GM12878 (cell line): ENCODE measurements at regions not wholly inside any gene's neighbourhood (a gene's known extent, or its start where the extent isn't known, plus 50 kb on each side); places are given as distances from the start of the nearest gene placed in this dataset.

ENCODE experiments used
- ATAC-seq: fragments of 200-7000 bp; cut with Tn5 transposase; 3 replicates; pipeline ENCODE4 v1.9.1; 2020; ENCODE audit warnings: mild to moderate bottlenecking, moderate library complexity
- BruUV-seq: library from RNA; stranded (reverse); fragments of 400-500 nt; replicated peaks from 2 replicates; lab custom pipeline; 2021; lab: Mats Ljungman, UMichigan
- CTCF ChIA-PET: fragments of 300-600 bp; sonication (Branson Sonifier 250); formaldehyde crosslinking; extraction: SDS; loops from one replicate; lab custom pipeline; 2021; ENCODE audit warnings: inconsistent platforms; lab: Yijun Ruan, JAX
- POLR2A ChIA-PET: fragments of 350-600 bp; formaldehyde crosslinking; extraction: SDS; loops from one replicate; lab custom pipeline; 2021; ENCODE audit warnings: inconsistent platforms; lab: Charles Lee
- RAD21 ChIA-PET: fragments of 300-600 bp; sonication (Branson Sonifier 250); formaldehyde crosslinking; loops from one replicate; lab custom pipeline; 2023; ENCODE audit warnings: antibody characterized with exemption; ENCODE audit not compliant: unreplicated experiment; lab: Charles Lee
- SMC1A ChIA-PET: fragments of 300-600 bp; sonication (Branson Sonifier 250); formaldehyde crosslinking; loops from one replicate; lab custom pipeline; 2023; ENCODE audit not compliant: unreplicated experiment, uncharacterized antibody; lab: Charles Lee
- DNase-seq: peaks from one replicate; pipeline ENCODE4 v3.0.0-alpha.2; 2011; ENCODE audit warnings: low read depth, low spot score
- FAIRE-seq: peaks from 3 replicates; lab custom pipeline; 2011; peaks lifted over from hg19 to GRCh38; lab: Jason Lieb, UNC
- H2AFZ ChIP-seq: 2 replicates; pipeline ENCODE4 v1.6.0; 2011; ENCODE audit warnings: low read depth, low read length, control low read depth; ENCODE audit not compliant: control insufficient read depth
- H3K27ac ChIP-seq: 2 replicates; pipeline ENCODE4 v1.5.1; 2011; ENCODE audit warnings: control low read depth; ENCODE audit not compliant: control insufficient read depth, insufficient read depth
- H3K27me3 ChIP-seq, 2 experiments: replicated peaks in 1 of 2; 2 replicates each; pipeline versions ENCODE4 v1.6.0 to v1.6.1; 2011; ENCODE audit warnings: low read length in 1 of 2; ENCODE audit not compliant: control insufficient read depth in 2 of 2, insufficient read depth in 2 of 2
- H3K36me3 ChIP-seq, 2 experiments: 2 replicates each; pipeline ENCODE4 v1.5.1; 2011; ENCODE audit warnings: low read length in 1 of 2; ENCODE audit not compliant: control insufficient read depth in 2 of 2, insufficient read depth in 2 of 2
- H3K4me1 ChIP-seq: 2 replicates; pipeline ENCODE4 v1.6.1; 2011; ENCODE audit warnings: mild to moderate bottlenecking, low read length, moderate library complexity, mixed read lengths; ENCODE audit not compliant: control insufficient read depth, insufficient read depth
- H3K4me2 ChIP-seq: 2 replicates; pipeline ENCODE4 v1.6.0; 2011; ENCODE audit warnings: control low read depth; ENCODE audit not compliant: control insufficient read depth, insufficient read depth
- H3K4me3 ChIP-seq: fragments of 200-600 bp; sonication (generic); 2 replicates; pipeline ENCODE4 v1.5.1; 2016
- H3K79me2 ChIP-seq: 2 replicates; pipeline ENCODE4 v1.6.0; 2011; ENCODE audit warnings: low read length; ENCODE audit not compliant: control insufficient read depth, insufficient read depth
- H3K9ac ChIP-seq: 2 replicates; pipeline ENCODE4 v1.8.0; 2011; ENCODE audit warnings: low read length, control low read depth, mixed read lengths; ENCODE audit not compliant: control insufficient read depth, insufficient read depth
- H3K9me3 ChIP-seq: replicated peaks from 3 replicates; pipeline ENCODE4 v1.5.1; 2011; ENCODE audit warnings: mild to moderate bottlenecking, low read length; ENCODE audit not compliant: control insufficient read depth, insufficient read depth
- H4K20me1 ChIP-seq: 2 replicates; pipeline ENCODE4 v1.6.0; 2011; ENCODE audit not compliant: control insufficient read depth, insufficient read depth
- BHLHE40 ChIP-seq, 2 experiments: fragments of 450-650 bp in 1 of 2; IDR thresholded peaks; 2 replicates each; pipeline ENCODE4 v1.6.1; 2011 to 2017; ENCODE audit warnings: low read depth in 2 of 2, borderline replicate concordance in 1 of 2, improper control_type of control experiment in 1 of 2, low read length in 1 of 2, mild to moderate bottlenecking in 1 of 2
- CBX3 ChIP-seq: fragments of 200-600 bp; sonication (generic); IDR thresholded peaks from 2 replicates; pipeline ENCODE4 v1.6.1; 2016; ENCODE audit warnings: low read depth, borderline replicate concordance
- CREM ChIP-seq: IDR thresholded peaks from 2 replicates; pipeline ENCODE4 v1.6.1; 2014; ENCODE audit warnings: antibody characterized with exemption, low read depth
- EED ChIP-seq: sonication (generic); IDR thresholded peaks from 2 replicates; pipeline ENCODE4 v1.6.1; 2016; ENCODE audit warnings: antibody characterized with exemption, low read depth
- HCFC1 ChIP-seq: fragments of 150-350 bp; IDR thresholded peaks from 2 replicates; pipeline ENCODE4 v1.6.1; 2014; ENCODE audit warnings: low read length
- MLLT1 ChIP-seq: fragments of 450-650 bp; IDR thresholded peaks from 2 replicates; pipeline ENCODE4 v1.6.1; 2016; ENCODE audit warnings: mild to moderate bottlenecking
- SKIL ChIP-seq: fragments of 450-650 bp; IDR thresholded peaks from 2 replicates; pipeline ENCODE4 v1.6.1; 2017; ENCODE audit warnings: mild to moderate bottlenecking, low read depth, inconsistent platforms; ENCODE audit not compliant: poor library complexity, severe bottlenecking
- YBX1 ChIP-seq: fragments of 450-650 bp; IDR thresholded peaks from 2 replicates; pipeline ENCODE4 v1.6.1; 2016; ENCODE audit warnings: antibody characterized with exemption
- in situ Hi-C: fragments of 300-500 bp; cut with MboI; formaldehyde crosslinking; loops from 9 replicates; pipeline ENCODE4 v1.14.3; 2018; ENCODE audit warnings: mixed read lengths
- intact Hi-C: fragments of 100-400 bp; cut with micrococcal nuclease; formaldehyde crosslinking; loops from one replicate; pipeline ENCODE4 v1.14.2; 2022; ENCODE audit not compliant: unreplicated experiment
- TF ChIP-seq, protein P1 (sequence below): fragments of 450-650 bp; formaldehyde crosslinking; IDR thresholded peaks from 2 replicates; pipeline ENCODE4 v1.4.0; 2020; ENCODE audit warnings: mild to moderate bottlenecking, moderate library complexity
- TF ChIP-seq, protein P2 (sequence below): fragments of 450-650 bp; IDR thresholded peaks from 2 replicates; pipeline ENCODE4 v1.6.1; 2016; ENCODE audit warnings: mild to moderate bottlenecking
- TF ChIP-seq, protein P3 (sequence below): IDR thresholded peaks from 2 replicates; pipeline ENCODE4 v1.6.1; 2011; ENCODE audit warnings: borderline replicate concordance, low read depth, mild to moderate bottlenecking, moderate library complexity, low read length; ENCODE audit not compliant: insufficient read depth, poor library complexity, severe bottlenecking

GRCh38 chr1:110727246-110727645 lies 52.5 kb upstream of the KCNA3 start (continued):
- TF ChIP-seq, protein P1, sequence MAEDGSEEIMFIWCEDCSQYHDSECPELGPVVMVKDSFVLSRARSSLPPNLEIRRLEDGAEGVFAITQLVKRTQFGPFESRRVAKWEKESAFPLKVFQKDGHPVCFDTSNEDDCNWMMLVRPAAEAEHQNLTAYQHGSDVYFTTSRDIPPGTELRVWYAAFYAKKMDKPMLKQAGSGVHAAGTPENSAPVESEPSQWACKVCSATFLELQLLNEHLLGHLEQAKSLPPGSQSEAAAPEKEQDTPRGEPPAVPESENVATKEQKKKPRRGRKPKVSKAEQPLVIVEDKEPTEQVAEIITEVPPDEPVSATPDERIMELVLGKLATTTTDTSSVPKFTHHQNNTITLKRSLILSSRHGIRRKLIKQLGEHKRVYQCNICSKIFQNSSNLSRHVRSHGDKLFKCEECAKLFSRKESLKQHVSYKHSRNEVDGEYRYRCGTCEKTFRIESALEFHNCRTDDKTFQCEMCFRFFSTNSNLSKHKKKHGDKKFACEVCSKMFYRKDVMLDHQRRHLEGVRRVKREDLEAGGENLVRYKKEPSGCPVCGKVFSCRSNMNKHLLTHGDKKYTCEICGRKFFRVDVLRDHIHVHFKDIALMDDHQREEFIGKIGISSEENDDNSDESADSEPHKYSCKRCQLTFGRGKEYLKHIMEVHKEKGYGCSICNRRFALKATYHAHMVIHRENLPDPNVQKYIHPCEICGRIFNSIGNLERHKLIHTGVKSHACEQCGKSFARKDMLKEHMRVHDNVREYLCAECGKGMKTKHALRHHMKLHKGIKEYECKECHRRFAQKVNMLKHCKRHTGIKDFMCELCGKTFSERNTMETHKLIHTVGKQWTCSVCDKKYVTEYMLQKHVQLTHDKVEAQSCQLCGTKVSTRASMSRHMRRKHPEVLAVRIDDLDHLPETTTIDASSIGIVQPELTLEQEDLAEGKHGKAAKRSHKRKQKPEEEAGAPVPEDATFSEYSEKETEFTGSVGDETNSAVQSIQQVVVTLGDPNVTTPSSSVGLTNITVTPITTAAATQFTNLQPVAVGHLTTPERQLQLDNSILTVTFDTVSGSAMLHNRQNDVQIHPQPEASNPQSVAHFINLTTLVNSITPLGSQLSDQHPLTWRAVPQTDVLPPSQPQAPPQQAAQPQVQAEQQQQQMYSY (CRISPR knock-in tag): no peak
- TF ChIP-seq, all 136 proteins: peak for 0

GRCh38 chr1:110726755-110727154 lies 52.0 kb upstream of the KCNA3 start:
- in situ Hi-C loops: no loop called here
- RAD21 ChIA-PET: interaction anchor here (1.0 to 2.6 kb wide), 4 partner anchors 39 to 92 kb away, joined by 3 to 13 read pairs (median 4); no protein-coding TSS in a partner anchor
- H3K4me2 ChIP-seq: peak overlapping the region; percentile 65
- SMC1A ChIA-PET: interaction anchor here (0.6 to 2.1 kb wide), 14 partner anchors 8 to 638 kb away, joined by 3 to 16 read pairs (median 4); no protein-coding TSS in a partner anchor
- BruUV-seq: no TSS peak
- intact Hi-C loops: loop anchor here (2.0 kb wide), 1 partner anchor 96 kb away; no protein-coding TSS in a partner anchor
- H2AFZ ChIP-seq: peak overlapping the region; percentile 18
- peak overlapping the region; percentile 60 for H3K27ac ChIP-seq
- H3K9ac ChIP-seq: no peak overlapping the region
- FAIRE-seq: peak; percentile 81
- DNase-seq: peak; percentile 57
- peaks cover 24% of the 10 kb centered on the region for H3K4me1 ChIP-seq
- peak; percentile 96 for ATAC-seq
- POLR2A ChIA-PET: interaction anchor here (1.1 to 1.4 kb wide), 2 partner anchors 14 to 24 kb away, joined by 3 to 4 read pairs; no protein-coding TSS in a partner anchor
- no peaks in the 10 kb centered on the region for H3K27me3 ChIP-seq
- no peaks in the 10 kb centered on the region for H3K9me3 ChIP-seq
- H3K36me3 ChIP-seq: no peaks in the 10 kb centered on the region
- CTCF ChIA-PET: interaction anchor here (0.7 to 2.2 kb wide), 6 partner anchors 38 to 108 kb away, joined by 3 to 8 read pairs (median 4); no protein-coding TSS in a partner anchor
- H4K20me1 ChIP-seq: no peaks in the 10 kb centered on the region
- peak overlapping the region; percentile 66; the same call in 1 of the 2 replicates for H3K4me3 ChIP-seq
- no peaks in the 10 kb centered on the region for H3K79me2 ChIP-seq
- TF ChIP-seq EED (no peak), YBX1 (no peak), BHLHE40 (IDR thresholded peaks at IDR 0.05; ENCODE audit: borderline replicate concordance in 1 of 2, low read depth in 2 of 2, low read length in 1 of 2) (peak in 1 of 2 experiments; percentile 51; a peak in 1 of 4 replicates), HCFC1 (no peak), SKIL (no peak), MLLT1 (0 out of 2 replicates have a peak, but pooled peaks have one; percentile 23), CBX3 (no peak), CREM (0 out of 2 replicates have a peak, but pooled peaks have one; percentile 17)
- TF ChIP-seq, protein P2, sequence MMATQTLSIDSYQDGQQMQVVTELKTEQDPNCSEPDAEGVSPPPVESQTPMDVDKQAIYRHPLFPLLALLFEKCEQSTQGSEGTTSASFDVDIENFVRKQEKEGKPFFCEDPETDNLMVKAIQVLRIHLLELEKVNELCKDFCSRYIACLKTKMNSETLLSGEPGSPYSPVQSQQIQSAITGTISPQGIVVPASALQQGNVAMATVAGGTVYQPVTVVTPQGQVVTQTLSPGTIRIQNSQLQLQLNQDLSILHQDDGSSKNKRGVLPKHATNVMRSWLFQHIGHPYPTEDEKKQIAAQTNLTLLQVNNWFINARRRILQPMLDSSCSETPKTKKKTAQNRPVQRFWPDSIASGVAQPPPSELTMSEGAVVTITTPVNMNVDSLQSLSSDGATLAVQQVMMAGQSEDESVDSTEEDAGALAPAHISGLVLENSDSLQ: peak; percentile 20; the same call in 1 of the 2 replicates
- TF ChIP-seq, protein P3, sequence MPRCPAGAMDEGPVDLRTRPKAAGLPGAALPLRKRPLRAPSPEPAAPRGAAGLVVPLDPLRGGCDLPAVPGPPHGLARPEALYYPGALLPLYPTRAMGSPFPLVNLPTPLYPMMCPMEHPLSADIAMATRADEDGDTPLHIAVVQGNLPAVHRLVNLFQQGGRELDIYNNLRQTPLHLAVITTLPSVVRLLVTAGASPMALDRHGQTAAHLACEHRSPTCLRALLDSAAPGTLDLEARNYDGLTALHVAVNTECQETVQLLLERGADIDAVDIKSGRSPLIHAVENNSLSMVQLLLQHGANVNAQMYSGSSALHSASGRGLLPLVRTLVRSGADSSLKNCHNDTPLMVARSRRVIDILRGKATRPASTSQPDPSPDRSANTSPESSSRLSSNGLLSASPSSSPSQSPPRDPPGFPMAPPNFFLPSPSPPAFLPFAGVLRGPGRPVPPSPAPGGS: no peak
